Suprapubic skin (tissue), 4 donors: ENCODE measurements at regions not wholly inside any gene's neighbourhood (a gene's known extent, or its start where the extent isn't known, plus 50 kb on each side); places are given as distances from the start of the nearest gene placed in this dataset.

ENCODE experiments used
- EP300 ChIP-seq: sonication (generic); formaldehyde crosslinking; IDR thresholded peaks from one replicate; pipeline ENCODE4 v1.6.1; 2017; ENCODE audit warnings: antibody characterized with exemption
- POLR2A ChIP-seq, 2 donors: fragments of 450-650 bp; IDR thresholded peaks; one replicate each; pipeline ENCODE4 v1.6.1; 2017; ENCODE audit warnings: antibody characterized with exemption in 2 of 2, mild to moderate bottlenecking in 2 of 2, moderate library complexity in 2 of 2
- POLR2AphosphoS5 ChIP-seq, 3 donors: sonication (generic); formaldehyde crosslinking; IDR thresholded peaks; one replicate each; pipeline ENCODE4 v1.6.1; 2017; ENCODE audit warnings: antibody characterized with exemption in 3 of 3
- TF ChIP-seq, protein P1 (sequence below), 2 donors: fragments of 200-600 bp in 1 of 2; fragments of 450-650 bp in 1 of 2; sonication (generic) in 1 of 2; IDR thresholded peaks; one replicate each; pipeline ENCODE4 v1.5.1; 2016 to 2019; ENCODE audit warnings: antibody characterized with exemption in 2 of 2, mild to moderate bottlenecking in 1 of 2, moderate library complexity in 1 of 2

DNA sequence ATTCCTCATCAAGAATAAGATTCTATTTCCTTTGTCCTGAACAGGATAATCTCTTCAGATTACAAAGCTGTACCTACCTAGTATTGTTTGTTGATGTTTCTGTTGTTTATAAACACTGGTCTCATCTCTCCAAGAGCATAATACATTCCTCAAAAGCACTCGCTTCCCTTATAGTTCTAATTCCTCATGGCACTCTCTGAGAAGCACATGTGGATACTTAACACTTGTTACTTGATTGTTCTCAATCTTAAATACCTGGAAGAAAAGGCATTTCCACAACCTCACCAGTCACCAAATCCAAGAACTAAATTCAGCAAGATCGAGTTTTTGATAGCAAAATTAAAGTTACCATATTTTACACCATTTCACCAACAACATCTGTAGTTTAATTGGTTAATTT, 145.9 kb upstream of the DUSP10 start:
- TF ChIP-seq, protein P1, sequence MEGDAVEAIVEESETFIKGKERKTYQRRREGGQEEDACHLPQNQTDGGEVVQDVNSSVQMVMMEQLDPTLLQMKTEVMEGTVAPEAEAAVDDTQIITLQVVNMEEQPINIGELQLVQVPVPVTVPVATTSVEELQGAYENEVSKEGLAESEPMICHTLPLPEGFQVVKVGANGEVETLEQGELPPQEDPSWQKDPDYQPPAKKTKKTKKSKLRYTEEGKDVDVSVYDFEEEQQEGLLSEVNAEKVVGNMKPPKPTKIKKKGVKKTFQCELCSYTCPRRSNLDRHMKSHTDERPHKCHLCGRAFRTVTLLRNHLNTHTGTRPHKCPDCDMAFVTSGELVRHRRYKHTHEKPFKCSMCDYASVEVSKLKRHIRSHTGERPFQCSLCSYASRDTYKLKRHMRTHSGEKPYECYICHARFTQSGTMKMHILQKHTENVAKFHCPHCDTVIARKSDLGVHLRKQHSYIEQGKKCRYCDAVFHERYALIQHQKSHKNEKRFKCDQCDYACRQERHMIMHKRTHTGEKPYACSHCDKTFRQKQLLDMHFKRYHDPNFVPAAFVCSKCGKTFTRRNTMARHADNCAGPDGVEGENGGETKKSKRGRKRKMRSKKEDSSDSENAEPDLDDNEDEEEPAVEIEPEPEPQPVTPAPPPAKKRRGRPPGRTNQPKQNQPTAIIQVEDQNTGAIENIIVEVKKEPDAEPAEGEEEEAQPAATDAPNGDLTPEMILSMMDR (IDR thresholded peaks at IDR 0.05), result no peak
- TF ChIP-seq EP300 (no peak), POLR2A (IDR thresholded peaks at IDR 0.05) (no peak), POLR2AphosphoS5 (IDR thresholded peaks at IDR 0.05) (no peak)
